Mesodermal cell (in vitro differentiated cells): ENCODE measurements at regions not wholly inside any gene's neighbourhood (a gene's known extent, or its start where the extent isn't known, plus 50 kb on each side); places are given as distances from the start of the nearest gene placed in this dataset.

Experiments
- H3K27ac ChIP-seq: 2 replicates; pipeline ENCODE4 v1.7.0; 2013; ENCODE audit warnings: mild to moderate bottlenecking, low read depth, low read length, moderate library complexity; ENCODE audit not compliant: severe bottlenecking
- H3K36me3 ChIP-seq: 2 replicates; pipeline ENCODE4 v1.7.1; 2013; ENCODE audit warnings: mild to moderate bottlenecking, low read length, moderate library complexity; ENCODE audit not compliant: control insufficient read depth, insufficient read depth
- H3K4me1 ChIP-seq: one replicate; pipeline ENCODE4 v1.7.1; 2013; ENCODE audit warnings: mild to moderate bottlenecking, low read length; ENCODE audit not compliant: insufficient read depth, control insufficient read depth, poor library complexity, severe bottlenecking
- H3K4me3 ChIP-seq: 2 replicates; pipeline ENCODE4 v1.7.0; 2013; ENCODE audit warnings: low read length, control low read depth, mild to moderate bottlenecking; ENCODE audit not compliant: insufficient read depth, poor library complexity, severe bottlenecking; ENCODE audit errors: extremely low read depth
- H3K9me3 ChIP-seq: 2 replicates; pipeline ENCODE4 v1.7.1; 2013; ENCODE audit warnings: mild to moderate bottlenecking, low read length, moderate library complexity; ENCODE audit not compliant: control insufficient read depth
- WGBS, 2 experiments: methylation state at CpG; one replicate each; pipeline ENCODE4 v1.1.5; 2013; ENCODE audit warnings: missing lambda C conversion rate in 2 of 2; ENCODE audit not compliant: insufficient coverage in 2 of 2; 5-methylcytosine and 5-hydroxymethylcytosine counted together

GRCh38 chr4:102440498-102440897 is 60.7 kb upstream of the NFKB1 start:
- Histone ChIP-seq H3K36me3 (no peaks in the 10 kb centered on the region), H3K27ac (no peak overlapping the region), H3K9me3 (no peaks in the 10 kb centered on the region), H3K4me1 (peaks cover 11% of the 10 kb centered on the region), H3K4me3 (no peak overlapping the region)
- WGBS, 2 experiments = 75 to 86% methylated on average over 1 of the region's 1 CpG

- Histone ChIP-seq H3K27ac (no peak overlapping the region), H3K4me1 (peaks cover 11% of the 10 kb centered on the region), H3K4me3 (no peak overlapping the region), H3K36me3 (no peaks in the 10 kb centered on the region), H3K9me3 (no peaks in the 10 kb centered on the region)
- 90 to 96% methylated on average over 5 to 6 of the region's 8 CpGs for WGBS, 2 experiments
Observed at GRCh38 chr4:102441978-102442911, 58.9 kb upstream of the NFKB1 start.

- Histone ChIP-seq H3K4me1 (peaks cover 5% of the 10 kb centered on the region), H3K36me3 (no peaks in the 10 kb centered on the region), H3K4me3 (no peak overlapping the region), H3K9me3 (no peaks in the 10 kb centered on the region), H3K27ac (no peak overlapping the region)
- WGBS, 2 experiments = 93 to 95% methylated on average over 4 of the region's 4 CpGs
Observed at GRCh38 chr4:102444752-102445151, 56.4 kb upstream of the NFKB1 start.

- WGBS, 2 experiments = no CpG with 5 or more reads among the region's 2 CpGs
- no peak overlapping the region for H3K27ac ChIP-seq
- no peak overlapping the region for H3K4me3 ChIP-seq
- H3K9me3 ChIP-seq = no peaks in the 10 kb centered on the region
- no peaks in the 10 kb centered on the region for H3K36me3 ChIP-seq
- H3K4me1 ChIP-seq = peaks cover under 1% of the 10 kb centered on the region
Observed at GRCh38 chr4:102445213-102445612, 55.9 kb upstream of the NFKB1 start.

- H3K27ac ChIP-seq = no peak overlapping the region
- no peaks in the 10 kb centered on the region for H3K36me3 ChIP-seq
- H3K4me1 ChIP-seq = no peaks in the 10 kb centered on the region
- H3K4me3 ChIP-seq = no peak overlapping the region
- 80 to 100% methylated on average over 1 of the region's 4 CpGs for WGBS, 2 experiments
- no peaks in the 10 kb centered on the region for H3K9me3 ChIP-seq
Observed at GRCh38 chr4:102447413-102447812, 53.7 kb upstream of the NFKB1 start.

GRCh38 chr4:102449751-102450352 is 51.3 kb upstream of the NFKB1 start:
- Histone ChIP-seq H3K9me3 (no peaks in the 10 kb centered on the region), H3K27ac (no peak overlapping the region), H3K4me3 (no peak overlapping the region), H3K36me3 (no peaks in the 10 kb centered on the region), H3K4me1 (no peaks in the 10 kb centered on the region)
- no CpG with 5 or more reads among the region's 4 CpGs for WGBS, 2 experiments

GRCh38 chr4:102451266-102451665 is 49.9 kb upstream of the NFKB1 start:
- Histone ChIP-seq H3K27ac (no peak overlapping the region), H3K36me3 (no peaks in the 10 kb centered on the region), H3K4me3 (no peak overlapping the region), H3K4me1 (no peaks in the 10 kb centered on the region), H3K9me3 (no peaks in the 10 kb centered on the region)
- WGBS, 2 experiments = no CpG with 5 or more reads among the region's 4 CpGs
